AG08395 (cell line): ENCODE measurements at regions not wholly inside any gene's neighbourhood (a gene's known extent, or its start where the extent isn't known, plus 50 kb on each side); places are given as distances from the start of the nearest gene placed in this dataset.

Experiments used
- DNase-seq: peaks from one replicate; pipeline ENCODE4 v3.0.0; 2012; ENCODE audit warnings: mixed read lengths, low spot score

DNA sequence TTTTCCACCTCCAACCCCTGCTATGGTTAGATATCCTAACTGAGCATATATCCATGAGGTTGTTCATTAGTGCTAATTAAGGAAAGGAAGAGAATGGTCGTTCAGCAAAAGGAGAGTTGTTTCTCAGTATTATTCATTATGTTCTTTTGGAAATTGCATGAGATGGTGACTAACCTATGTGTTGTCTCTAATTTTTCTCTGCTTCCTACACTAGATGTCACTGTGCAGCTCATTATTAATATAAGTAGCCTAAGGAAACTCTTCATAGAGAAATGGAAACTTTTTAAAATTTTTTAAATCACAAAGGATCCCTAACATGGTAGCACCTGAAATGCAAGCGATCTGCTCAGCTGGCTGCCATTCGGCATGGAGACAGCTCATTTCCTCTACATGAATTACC is 67.7 kb upstream of the FAM9A start:
- no peak for DNase-seq

DNA sequence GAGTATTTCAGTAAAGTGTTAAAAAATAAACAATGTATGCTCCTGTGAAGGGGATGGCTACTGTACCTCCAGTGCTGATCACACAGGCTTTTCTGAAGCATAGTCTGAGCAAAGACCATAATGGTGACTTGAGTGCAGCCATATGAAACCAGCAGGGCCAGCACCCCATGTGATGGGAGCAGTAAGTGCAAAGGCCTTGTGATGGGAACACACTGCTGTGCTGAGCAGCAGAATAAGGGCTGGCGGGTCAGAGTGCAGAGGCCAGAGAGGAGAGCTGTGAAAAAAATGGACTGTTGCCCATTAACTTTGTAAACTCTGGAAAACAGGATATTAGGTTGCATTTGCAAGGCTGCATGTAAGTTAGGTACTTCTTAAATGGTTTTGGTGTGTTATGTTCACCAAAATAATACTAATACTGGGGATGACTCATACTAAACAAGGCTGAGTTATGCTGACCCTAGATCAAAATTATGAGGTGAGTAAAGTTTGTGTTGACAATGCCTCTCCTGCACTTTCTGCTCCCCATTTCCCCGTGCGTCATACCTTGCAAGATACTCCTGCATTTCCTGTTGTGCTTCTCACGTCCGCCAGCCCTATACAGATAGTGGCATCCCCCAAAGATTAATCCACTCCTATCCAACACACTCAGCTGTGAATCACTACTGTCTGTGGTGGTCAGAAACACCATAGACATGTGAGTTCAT is 67.0 kb upstream of the FAM9A start:
- DNase-seq = peak; percentile 36

DNA sequence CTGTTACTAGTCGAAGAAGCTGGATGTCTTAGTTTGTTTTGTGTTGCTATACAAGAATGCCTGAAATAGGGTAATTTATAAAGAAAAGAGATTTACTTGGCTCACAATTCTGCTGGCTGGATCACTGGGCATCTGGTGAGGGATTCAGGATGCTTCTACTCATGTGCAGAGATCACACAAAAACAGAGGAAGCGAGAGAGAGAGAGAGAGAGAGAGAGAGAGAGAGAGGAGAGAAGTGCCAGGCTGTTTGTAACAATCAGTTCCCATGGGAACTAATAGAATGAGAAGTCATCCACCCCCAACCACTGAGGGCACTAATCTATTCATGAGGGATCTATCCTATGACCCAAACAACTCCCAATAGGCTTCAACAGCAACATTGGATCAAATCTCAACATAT is 66.2 kb upstream of the FAM9A start:
- no peak for DNase-seq

DNA sequence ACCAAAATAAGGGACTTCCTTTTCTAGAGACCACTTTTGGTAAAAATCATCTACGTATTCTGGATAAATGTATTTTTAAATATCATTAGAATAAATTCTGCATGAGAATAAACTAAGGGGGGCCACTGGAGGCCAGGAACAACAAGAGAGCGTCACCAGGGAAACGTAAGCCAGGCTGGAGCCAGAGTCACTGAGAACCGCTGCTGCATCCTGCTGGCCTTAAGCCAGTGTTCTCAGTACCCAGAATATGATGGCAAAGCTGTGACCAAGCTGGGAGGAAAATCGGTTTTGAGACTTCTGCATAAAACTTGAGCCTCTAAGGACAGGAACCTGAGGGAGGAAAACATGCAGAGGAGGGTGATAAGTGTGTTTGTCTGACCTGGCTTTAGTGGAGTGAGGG is 63.0 kb upstream of the FAM9A start:
- no peak for DNase-seq

DNA sequence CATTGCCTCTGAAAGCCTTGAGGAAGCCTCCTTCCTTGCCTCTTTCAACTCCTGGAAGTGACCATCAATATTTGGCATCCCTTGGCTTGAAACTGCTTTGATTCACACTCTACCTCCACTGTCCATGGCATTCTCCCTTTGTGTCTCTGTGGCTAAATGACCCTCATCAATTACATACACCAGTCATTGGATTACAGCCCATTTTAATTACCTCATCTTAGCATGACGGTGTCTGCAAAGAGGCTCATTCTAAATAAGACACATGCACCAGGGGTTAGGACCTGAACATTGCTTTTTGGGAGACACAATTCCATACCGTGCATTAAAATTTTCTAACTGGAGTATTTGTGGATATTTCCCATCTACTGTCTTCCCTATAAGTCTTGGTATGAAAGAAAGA is 60.7 kb upstream of the FAM9A start:
- no peak for DNase-seq

DNA sequence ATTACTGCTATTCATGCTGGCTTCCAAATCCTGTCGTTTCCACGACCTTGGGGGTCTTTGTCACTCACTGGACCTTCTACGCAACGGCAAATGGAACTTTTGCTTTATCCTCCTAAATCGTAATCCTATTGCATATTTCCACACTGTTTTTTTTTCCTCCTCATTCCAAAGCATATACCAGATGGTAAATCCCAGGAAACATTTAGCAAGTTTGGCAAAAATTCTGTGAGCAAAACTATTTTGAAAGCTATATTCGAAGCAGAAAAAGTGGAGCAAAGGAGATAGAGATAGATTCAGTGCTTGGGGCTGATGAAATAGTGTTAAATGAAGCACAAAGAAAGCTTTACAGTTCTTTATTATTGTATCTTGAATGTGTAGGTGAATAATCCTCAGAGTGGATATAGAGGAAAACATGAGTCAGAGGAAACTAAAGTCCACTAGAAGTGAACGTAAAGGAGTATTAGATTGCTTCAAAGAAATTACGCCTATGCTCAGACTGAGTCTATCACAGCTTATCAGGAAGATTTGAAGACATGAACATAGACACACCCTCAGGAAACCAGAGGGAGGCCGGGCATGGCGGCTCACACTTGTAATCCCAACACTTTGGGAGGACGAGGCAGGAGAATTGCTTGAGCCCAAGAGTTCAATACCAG is 50.2 kb upstream of the FAM9A start:
- DNase-seq = no peak
